C4-2B (cell line): ENCODE measurements at regions not wholly inside any gene's neighbourhood (a gene's known extent, or its start where the extent isn't known, plus 50 kb on each side); places are given as distances from the start of the nearest gene placed in this dataset.

Source experiments
- CTCF ChIP-seq: fragments of 450-650 bp; conservative IDR thresholded peaks from 2 replicates; pipeline ENCODE4 v1.5.1; 2017; ENCODE audit warnings: mild to moderate bottlenecking
- ZFX ChIP-seq: fragments of 450-650 bp; IDR thresholded peaks from 2 replicates; pipeline ENCODE4 v1.6.1; 2017

GRCh38 chr12:116336542-116337065, 59.1 kb upstream of the MED13L start:
- TF ChIP-seq CTCF (no peak), ZFX (no peak)
